ENCODE measurements at regions not wholly inside any gene's neighbourhood (a gene's known extent, or its start where the extent isn't known, plus 50 kb on each side); places are given as distances from the start of the nearest gene placed in this dataset.

- H3K4me1 ChIP-seq (ENCODE audit: control insufficient read depth in 2 of 2, insufficient read depth in 2 of 2, low read length in 2 of 2): no peaks in the 10 kb centered on the region
- H3K36me3 ChIP-seq (ENCODE audit: control insufficient read depth in 2 of 3, insufficient read depth in 3 of 3, low read length in 3 of 3): no peaks in the 10 kb centered on the region
- ChIA-PET POLR2A (no interaction called here), CTCF (no interaction called here)
- H3K27me3 ChIP-seq (ENCODE audit: control insufficient read depth in 2 of 2, insufficient read depth in 2 of 2, low read length in 2 of 2): no peaks in the 10 kb centered on the region
- H3K27me3 Mint-ChIP-seq: peaks cover 5 to 30% (median 15%) of the 10 kb centered on the region in 5 donors
- no peaks in the 10 kb centered on the region for H3K9me3 ChIP-seq (ENCODE audit: control insufficient read depth in 2 of 3, low read length in 3 of 3)
- no peak for ATAC-seq
- no peaks in the 10 kb centered on the region for H3K4me1 Mint-ChIP-seq
- H3K27ac ChIP-seq (ENCODE audit: low read depth, low read length): no peak overlapping the region
- intact Hi-C loops (cut with micrococcal nuclease): no loop called here
- no peak overlapping the region for H3K27ac Mint-ChIP-seq
- no peaks in the 10 kb centered on the region for H3K36me3 Mint-ChIP-seq
- H3K4me3 Mint-ChIP-seq: no peak overlapping the region
- peaks cover 0 to 14% (median 0%) of the 10 kb centered on the region in 11 donors for H3K9me3 Mint-ChIP-seq
- no peak overlapping the region for H3K4me3 ChIP-seq (ENCODE audit: low read length)
- no peak for DNase-seq
Observed at GRCh38 chr14:51473808-51474565, 177.7 kb upstream of the FRMD6 start.

- no peak overlapping the region for H3K4me3 ChIP-seq (ENCODE audit: low read length)
- no peaks in the 10 kb centered on the region for H3K4me1 ChIP-seq (ENCODE audit: control insufficient read depth in 2 of 2, insufficient read depth in 2 of 2, low read length in 2 of 2)
- H3K36me3 Mint-ChIP-seq: no peaks in the 10 kb centered on the region
- no peak overlapping the region for H3K27ac Mint-ChIP-seq
- no peak overlapping the region for H3K27ac ChIP-seq (ENCODE audit: low read depth, low read length)
- peaks cover 0 to 10% (median 0%) of the 10 kb centered on the region in 11 donors for H3K9me3 Mint-ChIP-seq
- ChIA-PET POLR2A (no interaction called here), CTCF (no interaction called here)
- ATAC-seq: no peak
- no peaks in the 10 kb centered on the region for H3K4me1 Mint-ChIP-seq
- no peak for DNase-seq
- intact Hi-C loops (cut with micrococcal nuclease): no loop called here
- H3K9me3 ChIP-seq (ENCODE audit: control insufficient read depth in 2 of 3, low read length in 3 of 3): no peaks in the 10 kb centered on the region
- H3K27me3 Mint-ChIP-seq: peaks cover 5 to 30% (median 15%) of the 10 kb centered on the region in 5 donors
- H3K27me3 ChIP-seq (ENCODE audit: control insufficient read depth in 2 of 2, insufficient read depth in 2 of 2, low read length in 2 of 2): no peaks in the 10 kb centered on the region
- no peaks in the 10 kb centered on the region for H3K36me3 ChIP-seq (ENCODE audit: control insufficient read depth in 2 of 3, insufficient read depth in 3 of 3, low read length in 3 of 3)
- H3K4me3 Mint-ChIP-seq: no peak overlapping the region
Observed at GRCh38 chr14:51474854-51475253, 176.9 kb upstream of the FRMD6 start.

- ATAC-seq: no peak
- H3K9me3 Mint-ChIP-seq: peaks cover 0 to 2% (median 0%) of the 10 kb centered on the region in 11 donors
- ChIA-PET POLR2A (no interaction called here), CTCF (no interaction called here)
- H3K27me3 ChIP-seq (ENCODE audit: control insufficient read depth in 2 of 2, insufficient read depth in 2 of 2, low read length in 2 of 2): no peaks in the 10 kb centered on the region
- no peak overlapping the region for H3K4me3 Mint-ChIP-seq
- no peaks in the 10 kb centered on the region for H3K9me3 ChIP-seq (ENCODE audit: control insufficient read depth in 2 of 3, low read length in 3 of 3)
- intact Hi-C loops (cut with micrococcal nuclease): no loop called here
- no peak overlapping the region for H3K27ac Mint-ChIP-seq
- H3K4me1 Mint-ChIP-seq: no peaks in the 10 kb centered on the region
- H3K36me3 ChIP-seq (ENCODE audit: control insufficient read depth in 2 of 3, insufficient read depth in 3 of 3, low read length in 3 of 3): no peaks in the 10 kb centered on the region
- no peaks in the 10 kb centered on the region for H3K36me3 Mint-ChIP-seq
- no peak for DNase-seq
- no peak overlapping the region for H3K27ac ChIP-seq (ENCODE audit: low read depth, low read length)
- H3K4me1 ChIP-seq (ENCODE audit: control insufficient read depth in 2 of 2, insufficient read depth in 2 of 2, low read length in 2 of 2): no peaks in the 10 kb centered on the region
- peaks cover 5 to 23% (median 15%) of the 10 kb centered on the region in 5 donors for H3K27me3 Mint-ChIP-seq
- H3K4me3 ChIP-seq (ENCODE audit: low read length): no peak overlapping the region
Observed at GRCh38 chr14:51478175-51478621, 173.5 kb upstream of the FRMD6 start.

- Histone ChIP-seq H3K27ac (ENCODE audit: low read depth, low read length) (no peak overlapping the region), H3K27me3 (ENCODE audit: control insufficient read depth in 2 of 2, insufficient read depth in 2 of 2, low read length in 2 of 2) (no peaks in the 10 kb centered on the region), H3K4me3 (ENCODE audit: low read length) (no peak overlapping the region), H3K4me1 (ENCODE audit: control insufficient read depth in 2 of 2, insufficient read depth in 2 of 2, low read length in 2 of 2) (no peaks in the 10 kb centered on the region), H3K36me3 (ENCODE audit: control insufficient read depth in 2 of 3, insufficient read depth in 3 of 3, low read length in 3 of 3) (no peaks in the 10 kb centered on the region), H3K9me3 (ENCODE audit: control insufficient read depth in 2 of 3, low read length in 3 of 3) (no peaks in the 10 kb centered on the region)
- H3K4me1 Mint-ChIP-seq: no peaks in the 10 kb centered on the region
- H3K27ac Mint-ChIP-seq: no peak overlapping the region
- no peak overlapping the region for H3K4me3 Mint-ChIP-seq
- no peaks in the 10 kb centered on the region for H3K36me3 Mint-ChIP-seq
- POLR2A ChIA-PET: no interaction called here
- CTCF ChIA-PET: no interaction called here
- DNase-seq (no peak), ATAC-seq (no peak)
- intact Hi-C loops (cut with micrococcal nuclease): no loop called here
- peaks cover 0 to 8% (median 0%) of the 10 kb centered on the region in 5 donors for H3K27me3 Mint-ChIP-seq
- H3K9me3 Mint-ChIP-seq: no peaks in the 10 kb centered on the region
Observed at GRCh38 chr14:51479584-51480325, 172.0 kb upstream of the FRMD6 start.

GRCh38 chr14:51481643-51482042, 170.1 kb upstream of the FRMD6 start:
- no peaks in the 10 kb centered on the region for H3K36me3 ChIP-seq (ENCODE audit: control insufficient read depth in 2 of 3, insufficient read depth in 3 of 3, low read length in 3 of 3)
- H3K36me3 Mint-ChIP-seq: no peaks in the 10 kb centered on the region
- CTCF ChIA-PET: interaction anchor here (0.5 kb wide), 1 partner anchor 262 kb away, joined by 3 read pairs; no protein-coding TSS in a partner anchor

GRCh38 chr14:51482102-51482501, 169.6 kb upstream of the FRMD6 start:
- Mint-ChIP-seq H3K4me1 (no peaks in the 10 kb centered on the region), H3K4me3 (no peak overlapping the region), H3K36me3 (no peaks in the 10 kb centered on the region), H3K27me3 (no peaks in the 10 kb centered on the region), H3K9me3 (no peaks in the 10 kb centered on the region), H3K27ac (no peak overlapping the region)
- Histone ChIP-seq H3K4me1 (ENCODE audit: control insufficient read depth in 2 of 2, insufficient read depth in 2 of 2, low read length in 2 of 2) (no peaks in the 10 kb centered on the region), H3K36me3 (ENCODE audit: control insufficient read depth in 2 of 3, insufficient read depth in 3 of 3, low read length in 3 of 3) (no peaks in the 10 kb centered on the region), H3K27ac (ENCODE audit: low read depth, low read length) (no peak overlapping the region), H3K27me3 (ENCODE audit: control insufficient read depth in 2 of 2, insufficient read depth in 2 of 2, low read length in 2 of 2) (no peaks in the 10 kb centered on the region), H3K9me3 (ENCODE audit: control insufficient read depth in 2 of 3, low read length in 3 of 3) (no peaks in the 10 kb centered on the region), H3K4me3 (ENCODE audit: low read length) (no peak overlapping the region)
- intact Hi-C loops (cut with micrococcal nuclease): no loop called here
- ATAC-seq (no peak), DNase-seq (no peak)
- CTCF ChIA-PET: no interaction called here
- POLR2A ChIA-PET: no interaction called here

More at GRCh38 chr14:51481643-51482042, 170.1 kb upstream of the FRMD6 start:
- Histone ChIP-seq H3K4me1 (ENCODE audit: control insufficient read depth in 2 of 2, insufficient read depth in 2 of 2, low read length in 2 of 2) (no peaks in the 10 kb centered on the region), H3K9me3 (ENCODE audit: control insufficient read depth in 2 of 3, low read length in 3 of 3) (no peaks in the 10 kb centered on the region), H3K27me3 (ENCODE audit: control insufficient read depth in 2 of 2, insufficient read depth in 2 of 2, low read length in 2 of 2) (no peaks in the 10 kb centered on the region), H3K4me3 (ENCODE audit: low read length) (no peak overlapping the region), H3K27ac (ENCODE audit: low read depth, low read length) (no peak overlapping the region)
- DNase-seq (no peak), ATAC-seq (no peak)
- Mint-ChIP-seq H3K27me3 (no peaks in the 10 kb centered on the region), H3K4me1 (no peaks in the 10 kb centered on the region), H3K4me3 (no peak overlapping the region), H3K9me3 (no peaks in the 10 kb centered on the region), H3K27ac (no peak overlapping the region)
- intact Hi-C loops (cut with micrococcal nuclease): no loop called here
- POLR2A ChIA-PET: no interaction called here

GRCh38 chr14:51484485-51484884, 167.2 kb upstream of the FRMD6 start:
- no peaks in the 10 kb centered on the region for H3K4me1 Mint-ChIP-seq
- no peaks in the 10 kb centered on the region for H3K4me1 ChIP-seq (ENCODE audit: control insufficient read depth in 2 of 2, insufficient read depth in 2 of 2, low read length in 2 of 2)
- ChIA-PET CTCF (no interaction called here), POLR2A (no interaction called here)
- ATAC-seq: no peak
- H3K27ac ChIP-seq (ENCODE audit: low read depth, low read length): no peak overlapping the region
- H3K9me3 ChIP-seq (ENCODE audit: control insufficient read depth in 2 of 3, low read length in 3 of 3): no peaks in the 10 kb centered on the region
- no peak overlapping the region for H3K27ac Mint-ChIP-seq
- no peak overlapping the region for H3K4me3 ChIP-seq (ENCODE audit: low read length)
- H3K9me3 Mint-ChIP-seq: no peaks in the 10 kb centered on the region
- H3K36me3 ChIP-seq (ENCODE audit: control insufficient read depth in 2 of 3, insufficient read depth in 3 of 3, low read length in 3 of 3): no peaks in the 10 kb centered on the region
- intact Hi-C loops (cut with micrococcal nuclease): no loop called here
- H3K4me3 Mint-ChIP-seq: no peak overlapping the region
- DNase-seq: no peak
- H3K27me3 ChIP-seq (ENCODE audit: control insufficient read depth in 2 of 2, insufficient read depth in 2 of 2, low read length in 2 of 2): no peaks in the 10 kb centered on the region
- no peaks in the 10 kb centered on the region for H3K36me3 Mint-ChIP-seq
- peaks cover 0 to 2% (median 0%) of the 10 kb centered on the region in 5 donors for H3K27me3 Mint-ChIP-seq

Data from naive thymus-derived CD4-positive, alpha-beta T cell (primary cell).